HG03139 (cell line): ENCODE measurements at regions not wholly inside any gene's neighbourhood (a gene's known extent, or its start where the extent isn't known, plus 50 kb on each side); places are given as distances from the start of the nearest gene placed in this dataset.
A peak's percentile ranks its signal among the peaks of the same experiment; 100 is the strongest.

ENCODE experiments used
- ATAC-seq: cut with Tn5 transposase; IDR thresholded peaks from one replicate; pipeline ENCODE4 v1.9.1; 2021; ENCODE audit not compliant: unreplicated experiment

DNA sequence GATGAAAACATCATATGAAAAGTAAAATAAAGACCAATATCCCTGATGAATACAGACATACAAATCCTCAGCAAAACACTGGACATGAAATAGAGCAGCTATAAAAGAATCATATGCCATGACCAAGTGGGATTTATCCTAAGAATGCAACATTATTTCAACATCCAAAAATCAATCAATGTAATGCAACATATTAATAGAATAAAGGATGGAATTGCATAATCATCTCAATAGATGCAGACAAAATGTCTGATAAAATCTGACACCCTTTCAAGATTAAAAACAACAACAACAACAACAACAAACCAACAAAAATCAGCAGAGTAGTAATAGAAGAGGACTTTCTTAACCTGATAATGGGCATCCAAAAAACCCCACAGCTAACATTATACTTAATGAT is 63.8 kb upstream of the IL1R1 start:
- ATAC-seq: no peak

DNA sequence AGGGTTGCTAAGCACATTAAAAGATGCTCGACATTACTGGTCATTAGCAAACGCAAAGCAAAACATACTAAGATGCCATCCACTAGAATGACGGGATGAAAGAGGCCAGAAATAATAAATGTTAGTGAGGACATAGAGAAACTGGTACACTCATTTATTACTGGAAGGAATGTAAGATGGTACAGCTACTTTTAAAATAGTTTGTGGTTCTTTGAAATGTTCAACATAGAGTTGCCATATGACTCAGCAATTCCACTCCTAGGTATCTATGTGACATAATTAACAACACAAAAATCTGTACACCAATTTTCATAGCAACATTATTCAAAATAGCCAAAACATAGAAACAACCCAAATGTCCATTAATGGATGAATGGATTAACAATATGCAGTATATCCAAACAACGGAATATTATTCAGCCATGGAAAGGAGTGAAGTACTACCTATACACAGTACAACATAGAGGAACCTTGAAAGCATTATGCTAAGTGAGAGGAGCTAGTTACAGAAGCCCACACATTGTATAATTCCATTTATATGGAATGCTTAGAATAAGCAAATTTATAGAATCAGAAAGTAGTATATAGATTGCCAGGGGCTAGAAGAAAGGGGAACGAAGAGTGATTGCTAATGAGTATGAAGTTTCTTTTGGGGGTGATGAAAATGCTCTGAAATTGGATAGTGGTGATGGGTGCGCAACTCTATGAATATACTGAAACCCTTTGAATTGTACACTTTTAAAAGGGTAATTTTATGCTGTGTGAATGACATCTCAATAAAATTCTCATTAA is 61.9 kb upstream of the IL1R1 start:
- no peak for ATAC-seq

DNA sequence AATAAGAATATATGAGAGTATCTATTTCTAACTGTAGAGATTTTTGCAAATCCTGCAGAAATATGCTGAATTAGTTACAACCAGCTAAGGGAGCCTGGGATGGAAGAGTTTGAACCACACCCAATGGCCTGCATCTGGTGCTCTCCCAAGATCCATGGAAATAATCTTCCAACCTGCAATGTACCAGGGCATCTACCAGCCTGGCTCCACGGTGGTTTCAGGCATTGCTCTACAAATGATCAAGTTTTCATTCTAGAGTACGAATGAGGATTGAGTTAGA is 61.4 kb upstream of the IL1R1 start:
- no peak for ATAC-seq

DNA sequence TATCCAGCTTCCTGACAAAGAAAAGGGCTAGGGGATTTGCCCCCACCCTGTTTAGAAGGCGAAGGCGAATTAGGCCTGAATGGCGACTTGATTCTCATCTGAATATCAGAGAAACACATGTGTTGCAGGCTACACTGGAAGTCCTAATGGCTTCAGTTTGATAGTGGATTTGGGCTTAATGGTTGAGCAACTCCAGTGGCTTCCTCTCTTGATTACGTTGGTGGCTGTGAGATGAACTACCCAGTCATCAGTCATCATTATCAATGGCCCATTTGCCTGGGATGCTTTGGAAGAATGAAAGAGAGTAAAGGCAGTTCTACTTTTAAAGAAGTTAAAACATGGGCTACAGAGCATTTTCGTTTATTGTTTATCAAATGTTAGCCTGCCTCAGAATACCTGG is 60.9 kb upstream of the IL1R1 start:
- ATAC-seq: no peak

DNA sequence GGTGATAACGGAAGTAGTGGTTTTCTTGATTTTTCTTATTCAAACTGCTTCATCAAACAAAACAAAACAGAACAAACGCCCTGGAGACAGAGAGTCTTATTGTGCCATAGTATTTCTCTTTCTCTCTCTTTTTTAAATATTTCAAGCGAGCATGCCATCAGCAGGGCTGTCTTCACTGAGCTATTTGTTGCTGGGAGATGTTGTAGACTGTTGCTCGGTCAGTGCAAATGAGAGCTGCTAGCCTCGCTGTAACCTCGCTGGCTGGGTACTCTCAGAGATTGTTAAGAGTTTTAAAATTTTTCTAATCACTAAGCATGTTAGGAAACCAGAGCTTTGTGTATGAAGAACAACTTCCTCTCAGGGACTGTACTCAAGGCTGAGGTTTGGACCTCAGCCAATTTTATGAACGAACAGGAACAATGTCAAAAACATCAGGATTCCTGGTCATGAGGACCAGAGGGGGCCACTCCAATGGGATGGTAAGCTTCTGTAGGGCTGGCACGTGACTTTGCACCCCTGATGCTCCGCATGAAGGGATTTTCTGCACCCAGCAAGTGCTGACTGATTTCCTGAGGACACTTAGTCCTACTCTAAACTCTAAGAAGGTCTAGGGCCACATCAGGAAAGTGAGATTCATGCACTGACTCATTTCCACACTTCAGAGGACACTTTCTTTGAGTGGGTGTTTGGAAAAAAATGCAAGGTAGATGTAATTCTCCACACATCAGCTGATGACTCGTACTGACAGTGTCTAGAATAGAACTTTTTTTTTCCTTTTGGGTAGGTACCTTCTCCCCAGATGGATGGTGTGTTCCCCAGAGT is 59.8 kb upstream of the IL1R1 start:
- peak; percentile 75 for ATAC-seq

DNA sequence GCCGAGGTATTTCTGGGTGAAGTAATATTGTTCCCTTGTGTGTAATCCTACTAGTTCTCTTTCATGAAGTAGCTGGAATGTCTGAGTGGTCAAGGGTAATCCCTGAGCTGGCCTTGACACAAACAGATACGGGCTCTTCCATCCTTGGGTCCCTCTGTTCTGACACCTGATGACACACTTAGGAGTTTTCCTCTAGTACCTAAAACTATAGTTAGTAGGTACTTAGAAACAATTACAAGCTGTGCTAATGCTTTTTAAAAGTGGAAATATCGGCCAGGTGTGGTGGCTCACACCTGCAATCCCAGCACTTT is 59.2 kb upstream of the IL1R1 start:
- no peak for ATAC-seq

DNA sequence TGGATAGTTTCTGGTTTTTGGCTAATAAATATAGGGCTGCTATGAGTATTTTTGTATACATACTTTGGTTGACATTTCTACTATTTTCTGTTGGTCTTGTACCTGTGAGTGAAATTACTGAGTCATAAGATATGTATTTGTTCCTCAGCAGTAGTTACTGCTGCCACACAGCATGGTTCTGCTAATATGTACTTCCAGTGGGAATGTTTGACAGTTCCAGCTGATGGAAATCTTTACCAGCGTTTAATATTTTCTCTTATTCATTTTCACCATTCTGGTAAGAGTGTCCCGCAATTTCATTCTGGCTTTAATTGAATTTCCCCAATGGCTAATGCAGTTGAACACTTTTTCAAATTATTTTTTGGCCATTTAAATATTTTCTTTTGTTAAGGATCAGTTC is 57.9 kb upstream of the IL1R1 start:
- no peak for ATAC-seq

DNA sequence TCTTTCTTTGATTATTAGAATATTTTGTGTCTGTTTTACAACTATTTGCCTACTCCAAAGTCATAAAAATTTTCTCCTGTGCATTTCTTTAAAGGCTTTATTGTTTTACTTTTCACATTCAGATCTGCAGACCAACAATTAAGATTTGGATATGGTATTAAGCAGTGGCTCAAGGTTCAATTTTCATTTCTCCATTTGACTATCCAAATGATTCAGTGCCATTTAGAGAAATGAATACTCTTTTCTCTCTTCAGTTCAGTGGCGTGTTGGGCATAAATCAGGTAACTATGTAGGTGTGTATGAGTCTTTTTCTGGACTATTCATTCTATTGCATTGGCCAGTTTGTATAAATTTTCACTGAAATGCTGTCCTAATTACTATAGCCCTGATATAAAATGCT is 57.3 kb upstream of the IL1R1 start:
- ATAC-seq: no peak

DNA sequence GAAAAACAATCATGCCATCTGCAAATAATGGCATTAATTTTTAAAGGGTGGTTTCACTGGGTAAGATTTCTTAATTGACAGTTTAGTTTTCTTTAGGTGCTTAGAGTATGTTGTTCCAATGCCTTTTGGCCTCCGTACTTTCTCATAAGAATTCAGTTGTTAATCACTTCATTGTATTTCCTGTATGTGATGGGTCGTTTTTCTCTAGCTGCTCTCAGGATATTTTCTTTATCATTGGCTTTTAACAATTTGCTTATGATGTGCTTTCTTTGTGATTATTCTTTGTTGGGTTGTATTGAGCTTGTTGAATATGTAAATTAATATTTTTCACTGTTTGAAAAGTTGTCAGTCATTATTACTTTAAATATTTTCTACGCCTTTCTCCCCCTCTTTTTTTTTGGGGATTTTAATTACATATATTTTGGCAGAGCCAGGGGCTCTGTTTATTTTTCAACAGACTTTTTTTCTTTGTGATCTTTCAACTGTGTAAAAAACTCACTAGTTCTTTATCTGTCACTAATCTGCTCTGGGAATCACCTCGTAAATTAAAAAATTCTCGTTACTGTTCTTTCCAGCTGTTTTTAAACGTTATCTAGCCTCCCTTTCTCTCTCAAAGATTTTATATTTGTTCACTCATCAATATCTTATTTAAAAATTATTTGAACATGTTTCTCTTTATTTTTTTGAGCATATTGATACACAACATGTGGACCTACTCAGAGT is 56.2 kb upstream of the IL1R1 start:
- ATAC-seq: no peak

DNA sequence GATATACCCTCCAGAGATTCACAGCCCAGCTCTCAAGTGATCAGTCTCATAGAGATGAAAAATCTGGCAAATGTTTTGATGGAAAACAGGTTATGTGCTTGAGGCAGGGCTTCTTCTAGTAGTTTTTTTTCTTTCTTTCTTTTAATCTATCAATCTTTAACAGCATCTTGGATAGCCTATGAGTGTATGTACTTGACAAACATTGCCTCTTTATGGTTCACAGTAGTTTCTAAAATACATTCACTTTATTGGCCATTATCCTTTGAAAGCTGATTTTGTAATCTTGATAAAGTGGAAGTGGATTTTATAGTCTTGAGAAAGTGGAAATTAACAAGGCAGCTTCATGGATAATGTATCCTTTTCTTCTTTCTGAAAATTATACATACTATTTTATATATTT is 51.4 kb upstream of the IL1R1 start:
- ATAC-seq: no peak

DNA sequence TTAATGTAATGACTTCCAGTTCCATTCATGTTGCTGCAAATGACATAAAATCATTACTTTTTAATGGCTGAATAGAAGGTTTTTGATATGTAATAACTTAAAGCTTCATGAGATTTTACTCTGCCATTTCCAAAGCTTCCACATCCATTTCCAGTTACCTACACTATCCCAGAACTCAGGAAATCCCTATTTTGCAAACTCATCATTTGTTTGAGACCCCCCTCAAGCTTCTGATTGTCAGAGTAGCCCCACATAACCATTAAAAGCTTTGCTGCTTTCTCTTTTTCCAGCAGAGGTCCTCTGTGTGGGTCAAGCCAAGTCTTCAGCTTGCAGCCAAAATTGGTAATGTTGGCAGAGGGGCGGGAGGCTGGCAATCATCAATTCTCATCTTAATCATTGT is 50.6 kb upstream of the IL1R1 start:
- ATAC-seq: no peak

DNA sequence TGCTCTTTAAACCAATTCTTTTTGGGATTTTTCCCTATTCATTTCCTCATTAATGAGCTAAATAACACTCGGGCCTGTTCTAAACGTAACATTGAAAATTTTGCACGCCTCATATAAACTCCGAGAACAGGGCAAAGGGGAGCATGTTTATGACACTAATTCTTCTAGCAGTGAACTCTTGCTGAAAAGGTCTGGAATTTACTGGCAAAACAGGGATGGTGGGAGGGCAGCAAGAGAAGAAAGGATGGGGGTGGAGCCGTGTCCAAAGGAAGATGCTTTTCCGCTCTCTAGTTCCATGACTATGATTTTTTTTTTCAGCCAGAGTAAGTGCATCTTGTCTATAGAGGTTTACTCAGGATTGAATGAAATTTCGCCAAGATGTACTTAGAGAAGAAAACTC is 50.0 kb upstream of the IL1R1 start:
- ATAC-seq: no peak
